ENCODE measurements at regions not wholly inside any gene's neighbourhood (a gene's known extent, or its start where the extent isn't known, plus 50 kb on each side); places are given as distances from the start of the nearest gene placed in this dataset.

DNA sequence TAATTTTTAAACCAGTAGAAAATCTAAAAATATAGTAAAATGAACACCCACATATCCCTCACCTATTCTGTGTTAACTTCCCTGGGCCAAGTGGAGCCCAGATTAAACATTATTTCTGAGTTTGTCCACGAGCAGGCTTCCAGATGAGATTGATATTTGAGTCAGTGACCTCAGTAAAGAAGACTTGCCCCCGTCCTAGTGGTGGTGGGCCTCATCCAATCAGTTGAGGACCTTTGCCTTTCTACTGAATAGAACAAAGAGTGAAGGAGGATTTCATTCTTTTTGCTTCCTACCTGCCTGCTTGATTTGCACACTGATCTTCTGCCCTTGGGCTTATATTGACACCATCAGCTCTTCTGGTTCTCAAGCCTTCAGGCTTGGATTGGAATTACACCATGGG is 174.7 kb upstream of the PLEKHG7 start:
- TF ChIP-seq, protein P1, sequence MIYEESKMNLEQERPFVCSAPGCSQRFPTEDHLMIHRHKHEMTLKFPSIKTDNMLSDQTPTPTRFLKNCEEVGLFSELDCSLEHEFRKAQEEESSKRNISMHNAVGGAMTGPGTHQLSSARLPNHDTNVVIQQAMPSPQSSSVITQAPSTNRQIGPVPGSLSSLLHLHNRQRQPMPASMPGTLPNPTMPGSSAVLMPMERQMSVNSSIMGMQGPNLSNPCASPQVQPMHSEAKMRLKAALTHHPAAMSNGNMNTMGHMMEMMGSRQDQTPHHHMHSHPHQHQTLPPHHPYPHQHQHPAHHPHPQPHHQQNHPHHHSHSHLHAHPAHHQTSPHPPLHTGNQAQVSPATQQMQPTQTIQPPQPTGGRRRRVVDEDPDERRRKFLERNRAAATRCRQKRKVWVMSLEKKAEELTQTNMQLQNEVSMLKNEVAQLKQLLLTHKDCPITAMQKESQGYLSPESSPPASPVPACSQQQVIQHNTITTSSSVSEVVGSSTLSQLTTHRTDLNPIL (CRISPR knock-in tag; IDR thresholded peaks at IDR 0.05; ENCODE audit: low read depth) = no peak
- TF ChIP-seq CSDC2 (CRISPR knock-in tag; IDR thresholded peaks at IDR 0.05) (no peak), ESRRG (CRISPR knock-in tag; IDR thresholded peaks at IDR 0.05) (no peak), ZNF8 (CRISPR knock-in tag; IDR thresholded peaks at IDR 0.05) (no peak), ZFP30 (CRISPR knock-in tag; IDR thresholded peaks at IDR 0.05) (no peak), TCF4 (CRISPR knock-in tag; IDR thresholded peaks at IDR 0.05; ENCODE audit: borderline replicate concordance) (no peak), BACH2 (CRISPR knock-in tag; IDR thresholded peaks at IDR 0.05; ENCODE audit: borderline replicate concordance) (no peak)
- TF ChIP-seq, protein P2, sequence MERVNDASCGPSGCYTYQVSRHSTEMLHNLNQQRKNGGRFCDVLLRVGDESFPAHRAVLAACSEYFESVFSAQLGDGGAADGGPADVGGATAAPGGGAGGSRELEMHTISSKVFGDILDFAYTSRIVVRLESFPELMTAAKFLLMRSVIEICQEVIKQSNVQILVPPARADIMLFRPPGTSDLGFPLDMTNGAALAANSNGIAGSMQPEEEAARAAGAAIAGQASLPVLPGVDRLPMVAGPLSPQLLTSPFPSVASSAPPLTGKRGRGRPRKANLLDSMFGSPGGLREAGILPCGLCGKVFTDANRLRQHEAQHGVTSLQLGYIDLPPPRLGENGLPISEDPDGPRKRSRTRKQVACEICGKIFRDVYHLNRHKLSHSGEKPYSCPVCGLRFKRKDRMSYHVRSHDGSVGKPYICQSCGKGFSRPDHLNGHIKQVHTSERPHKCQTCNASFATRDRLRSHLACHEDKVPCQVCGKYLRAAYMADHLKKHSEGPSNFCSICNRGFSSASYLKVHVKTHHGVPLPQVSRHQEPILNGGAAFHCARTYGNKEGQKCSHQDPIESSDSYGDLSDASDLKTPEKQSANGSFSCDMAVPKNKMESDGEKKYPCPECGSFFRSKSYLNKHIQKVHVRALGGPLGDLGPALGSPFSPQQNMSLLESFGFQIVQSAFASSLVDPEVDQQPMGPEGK (CRISPR knock-in tag; IDR thresholded peaks at IDR 0.05; ENCODE audit: borderline replicate concordance) = no peak
- ATAC-seq = no peak

DNA sequence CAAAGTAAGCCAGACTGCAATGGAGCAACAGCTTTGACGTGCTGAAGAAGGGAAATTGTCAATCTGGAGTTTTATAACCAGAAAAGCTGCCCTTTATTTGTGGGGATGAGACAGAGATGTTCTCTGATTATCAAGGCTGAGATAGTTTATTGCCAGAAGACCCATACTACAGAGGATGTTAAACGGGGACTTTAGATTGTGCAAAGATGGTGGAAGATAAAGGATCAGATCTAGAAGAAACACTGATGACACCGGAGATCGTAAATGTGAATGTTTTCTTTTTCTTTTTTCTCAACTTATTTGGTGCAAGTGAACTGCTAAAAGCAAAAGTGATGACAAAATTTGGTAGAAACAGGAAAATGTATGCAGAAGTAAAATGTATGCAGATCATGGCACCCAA is 178.3 kb upstream of the PLEKHG7 start:
- ATAC-seq = no peak
- TF ChIP-seq ESRRG (CRISPR knock-in tag; IDR thresholded peaks at IDR 0.05) = no peak
- TF ChIP-seq, protein P3, sequence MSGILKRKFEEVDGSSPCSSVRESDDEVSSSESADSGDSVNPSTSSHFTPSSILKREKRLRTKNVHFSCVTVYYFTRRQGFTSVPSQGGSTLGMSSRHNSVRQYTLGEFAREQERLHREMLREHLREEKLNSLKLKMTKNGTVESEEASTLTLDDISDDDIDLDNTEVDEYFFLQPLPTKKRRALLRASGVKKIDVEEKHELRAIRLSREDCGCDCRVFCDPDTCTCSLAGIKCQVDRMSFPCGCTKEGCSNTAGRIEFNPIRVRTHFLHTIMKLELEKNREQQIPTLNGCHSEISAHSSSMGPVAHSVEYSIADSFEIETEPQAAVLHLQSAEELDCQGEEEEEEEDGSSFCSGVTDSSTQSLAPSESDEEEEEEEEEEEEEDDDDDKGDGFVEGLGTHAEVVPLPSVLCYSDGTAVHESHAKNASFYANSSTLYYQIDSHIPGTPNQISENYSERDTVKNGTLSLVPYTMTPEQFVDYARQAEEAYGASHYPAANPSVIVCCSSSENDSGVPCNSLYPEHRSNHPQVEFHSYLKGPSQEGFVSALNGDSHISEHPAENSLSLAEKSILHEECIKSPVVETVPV (CRISPR knock-in tag; IDR thresholded peaks at IDR 0.05) = no peak
- TF ChIP-seq ZFP3 (CRISPR knock-in tag; IDR thresholded peaks at IDR 0.05) = no peak
- no peak for TF ChIP-seq ZNF8 (CRISPR knock-in tag; IDR thresholded peaks at IDR 0.05)
- TF ChIP-seq ZFP30 (CRISPR knock-in tag; IDR thresholded peaks at IDR 0.05) = no peak
- no peak for TF ChIP-seq ZC3H10 (CRISPR knock-in tag; IDR thresholded peaks at IDR 0.05)
- TF ChIP-seq CSDC2 (CRISPR knock-in tag; IDR thresholded peaks at IDR 0.05) = no peak
- TF ChIP-seq, protein P4, sequence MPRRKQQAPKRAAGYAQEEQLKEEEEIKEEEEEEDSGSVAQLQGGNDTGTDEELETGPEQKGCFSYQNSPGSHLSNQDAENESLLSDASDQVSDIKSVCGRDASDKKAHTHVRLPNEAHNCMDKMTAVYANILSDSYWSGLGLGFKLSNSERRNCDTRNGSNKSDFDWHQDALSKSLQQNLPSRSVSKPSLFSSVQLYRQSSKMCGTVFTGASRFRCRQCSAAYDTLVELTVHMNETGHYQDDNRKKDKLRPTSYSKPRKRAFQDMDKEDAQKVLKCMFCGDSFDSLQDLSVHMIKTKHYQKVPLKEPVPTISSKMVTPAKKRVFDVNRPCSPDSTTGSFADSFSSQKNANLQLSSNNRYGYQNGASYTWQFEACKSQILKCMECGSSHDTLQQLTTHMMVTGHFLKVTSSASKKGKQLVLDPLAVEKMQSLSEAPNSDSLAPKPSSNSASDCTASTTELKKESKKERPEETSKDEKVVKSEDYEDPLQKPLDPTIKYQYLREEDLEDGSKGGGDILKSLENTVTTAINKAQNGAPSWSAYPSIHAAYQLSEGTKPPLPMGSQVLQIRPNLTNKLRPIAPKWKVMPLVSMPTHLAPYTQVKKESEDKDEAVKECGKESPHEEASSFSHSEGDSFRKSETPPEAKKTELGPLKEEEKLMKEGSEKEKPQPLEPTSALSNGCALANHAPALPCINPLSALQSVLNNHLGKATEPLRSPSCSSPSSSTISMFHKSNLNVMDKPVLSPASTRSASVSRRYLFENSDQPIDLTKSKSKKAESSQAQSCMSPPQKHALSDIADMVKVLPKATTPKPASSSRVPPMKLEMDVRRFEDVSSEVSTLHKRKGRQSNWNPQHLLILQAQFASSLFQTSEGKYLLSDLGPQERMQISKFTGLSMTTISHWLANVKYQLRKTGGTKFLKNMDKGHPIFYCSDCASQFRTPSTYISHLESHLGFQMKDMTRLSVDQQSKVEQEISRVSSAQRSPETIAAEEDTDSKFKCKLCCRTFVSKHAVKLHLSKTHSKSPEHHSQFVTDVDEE (CRISPR knock-in tag; IDR thresholded peaks at IDR 0.05) = no peak
- no peak for TF ChIP-seq TCF4 (CRISPR knock-in tag; IDR thresholded peaks at IDR 0.05; ENCODE audit: borderline replicate concordance)
- no peak for TF ChIP-seq ISL1 (CRISPR knock-in tag; IDR thresholded peaks at IDR 0.05)

DNA sequence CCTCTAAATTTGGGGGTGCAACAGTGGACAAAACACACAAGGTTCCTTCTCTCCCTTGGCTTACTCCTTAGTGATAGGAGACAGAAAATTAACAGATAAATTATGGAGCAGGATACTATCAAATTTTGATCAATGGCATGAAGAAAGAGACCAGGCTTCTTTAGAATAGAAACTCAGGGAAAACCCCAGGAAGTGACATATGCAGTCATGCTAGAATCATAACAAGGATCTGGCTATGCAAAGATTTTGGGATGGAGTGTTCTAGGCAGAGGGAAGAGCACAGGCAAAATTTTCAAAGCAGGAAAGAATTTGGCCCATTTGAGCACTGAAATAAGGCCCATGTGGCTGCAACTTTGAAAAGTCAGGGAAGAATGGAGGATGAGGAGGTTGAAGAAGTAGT is 182.3 kb upstream of the PLEKHG7 start:
- no peak for ATAC-seq
- TF ChIP-seq TOX (CRISPR knock-in tag; IDR thresholded peaks at IDR 0.05; ENCODE audit: borderline replicate concordance) (no peak), ZFP30 (CRISPR knock-in tag; IDR thresholded peaks at IDR 0.05) (no peak)

DNA sequence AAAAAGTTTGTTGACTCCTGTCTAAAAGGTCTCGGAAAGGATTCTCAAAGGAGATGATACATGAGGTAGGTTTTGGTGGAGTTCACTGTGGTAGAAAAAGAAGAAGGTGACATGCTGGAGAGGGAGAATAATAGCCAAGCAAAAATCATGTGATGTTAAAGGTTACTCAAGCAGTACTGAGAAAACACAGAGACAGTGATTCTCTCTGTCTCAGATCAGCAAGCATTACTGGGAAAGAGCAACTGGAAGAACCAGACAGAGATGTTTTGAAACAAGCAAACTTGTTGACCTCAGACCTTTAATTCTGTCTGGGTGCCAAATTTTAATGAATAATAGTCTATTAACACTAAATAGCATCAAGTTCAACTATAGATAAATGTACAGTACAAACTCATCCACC is 183.5 kb upstream of the PLEKHG7 start:
- no peak for ATAC-seq
- no peak for TF ChIP-seq TCF4 (CRISPR knock-in tag; IDR thresholded peaks at IDR 0.05; ENCODE audit: borderline replicate concordance)
- no peak for TF ChIP-seq ISL1 (CRISPR knock-in tag; IDR thresholded peaks at IDR 0.05)
- no peak for TF ChIP-seq ZFP3 (CRISPR knock-in tag; IDR thresholded peaks at IDR 0.05)
- TF ChIP-seq TOX (CRISPR knock-in tag; IDR thresholded peaks at IDR 0.05; ENCODE audit: borderline replicate concordance) = no peak
- TF ChIP-seq, protein P3 (CRISPR knock-in tag; IDR thresholded peaks at IDR 0.05) = no peak
- no peak for TF ChIP-seq RARB (CRISPR knock-in tag; IDR thresholded peaks at IDR 0.05)
- TF ChIP-seq, protein P2 (CRISPR knock-in tag; IDR thresholded peaks at IDR 0.05; ENCODE audit: borderline replicate concordance) = no peak
- no peak for TF ChIP-seq ZNF8 (CRISPR knock-in tag; IDR thresholded peaks at IDR 0.05)
- TF ChIP-seq SNAI2 (CRISPR knock-in tag; IDR thresholded peaks at IDR 0.05) = no peak
- TF ChIP-seq ESRRG (CRISPR knock-in tag; IDR thresholded peaks at IDR 0.05) = no peak

All from SK-N-SH treated with all-trans-retinoic acid at 6 μM for 48 hours (cell line).